Panc1 (cell line): ENCODE measurements at regions not wholly inside any gene's neighbourhood (a gene's known extent, or its start where the extent isn't known, plus 50 kb on each side); places are given as distances from the start of the nearest gene placed in this dataset.
A peak's percentile ranks its signal among the peaks of the same experiment; 100 is the strongest.

ENCODE experiments used
- ATAC-seq: fragments of 200-7000 bp; cut with Tn5 transposase; 2 replicates; pipeline ENCODE4 v1.9.1; 2020; ENCODE audit warnings: mild to moderate bottlenecking, moderate library complexity
- BruUV-seq: library from RNA; stranded (reverse); fragments of 400-500 nt; replicated peaks from 2 replicates; lab custom pipeline; 2021; lab: Mats Ljungman, UMichigan
- CTCF ChIA-PET: fragments of 300-600 bp; sonication (Branson Sonifier 250); formaldehyde crosslinking; loops from one replicate; lab custom pipeline; 2022; ENCODE audit warnings: antibody characterized with exemption; lab: Charles Lee
- POLR2A ChIA-PET: fragments of 300-600 bp; sonication (Branson Sonifier 250); formaldehyde crosslinking; loops from one replicate; lab custom pipeline; 2022; ENCODE audit warnings: antibody characterized with exemption; lab: Charles Lee
- DNase-seq: peaks from one replicate; pipeline ENCODE4 v3.0.0-alpha.2; 2010; ENCODE audit warnings: low read depth, low spot score
- H3K27ac ChIP-seq: 2 replicates; pipeline ENCODE4 v1.5.1; 2011; ENCODE audit warnings: mild to moderate bottlenecking, low read length, inconsistent platforms
- H3K27me3 ChIP-seq: fragments of 200-500 bp; sonication (Bioruptor generic); 2 replicates; pipeline ENCODE4 v1.6.0; 2014; ENCODE audit warnings: low read length, inconsistent platforms; ENCODE audit not compliant: control insufficient read depth, insufficient read depth
- H3K36me3 ChIP-seq: fragments of 200-500 bp; sonication (Bioruptor generic); 2 replicates; pipeline ENCODE4 v1.5.1; 2014; ENCODE audit warnings: inconsistent platforms, mild to moderate bottlenecking, low read length, moderate library complexity; ENCODE audit not compliant: control insufficient read depth, insufficient read depth
- H3K4me1 ChIP-seq: 2 replicates; pipeline ENCODE4 v1.5.1; 2011; ENCODE audit warnings: inconsistent platforms, mild to moderate bottlenecking, low read length, moderate library complexity; ENCODE audit not compliant: control insufficient read depth, insufficient read depth
- H3K4me3 ChIP-seq, 2 experiments: 2 replicates each; pipeline ENCODE4 v1.5.1; 2011 to 2012; ENCODE audit warnings: low read depth in 2 of 2, low read length in 2 of 2, mild to moderate bottlenecking in 2 of 2, inconsistent platforms in 1 of 2, moderate library complexity in 1 of 2
- H3K9me3 ChIP-seq: fragments of 200-500 bp; sonication (Bioruptor generic); 2 replicates; pipeline ENCODE4 v1.5.1; 2014; ENCODE audit warnings: low read depth, mild to moderate bottlenecking, inconsistent platforms, low read length, moderate library complexity; ENCODE audit not compliant: control insufficient read depth, insufficient read depth
- POLR2AphosphoS5 ChIP-seq: IDR thresholded peaks from 2 replicates; pipeline ENCODE4 v1.6.1; 2012; ENCODE audit warnings: mild to moderate bottlenecking, low read depth, low read length, moderate library complexity
- SIN3A ChIP-seq: IDR thresholded peaks from 2 replicates; pipeline ENCODE4 v1.6.1; 2012; ENCODE audit warnings: low read depth, mild to moderate bottlenecking, low read length, moderate library complexity, borderline replicate concordance; ENCODE audit not compliant: insufficient read depth
- TCF7L2 ChIP-seq: IDR thresholded peaks from 2 replicates; pipeline ENCODE4 v1.6.1; 2011; ENCODE audit warnings: mild to moderate bottlenecking, low read depth, low read length, inconsistent platforms
- in situ Hi-C: cut with HindIII; loops from 2 replicates; pipeline ENCODE4 v1.10.0; 2016; ENCODE audit warnings: low sequenced_read_pairs, low pct_unique_long_range_greater_than_20kb
- intact Hi-C: fragments of 100-400 bp; cut with micrococcal nuclease; formaldehyde crosslinking; loops from one replicate; pipeline ENCODE4 v1.10.0; 2022; ENCODE audit not compliant: unreplicated experiment
- TF ChIP-seq, protein P1 (sequence below): fragments of 450-650 bp; IDR thresholded peaks from 2 replicates; pipeline ENCODE4 v1.5.1; 2017; ENCODE audit warnings: mild to moderate bottlenecking
- TF ChIP-seq, protein P2 (sequence below), 2 experiments: IDR thresholded peaks; 2 replicates each; pipeline ENCODE4 v1.6.1; 2011 to 2012; ENCODE audit warnings: low read depth in 2 of 2, control low read depth in 1 of 2, low read length in 1 of 2, mild to moderate bottlenecking in 1 of 2, moderate library complexity in 1 of 2; ENCODE audit not compliant: insufficient read depth in 1 of 2

DNA sequence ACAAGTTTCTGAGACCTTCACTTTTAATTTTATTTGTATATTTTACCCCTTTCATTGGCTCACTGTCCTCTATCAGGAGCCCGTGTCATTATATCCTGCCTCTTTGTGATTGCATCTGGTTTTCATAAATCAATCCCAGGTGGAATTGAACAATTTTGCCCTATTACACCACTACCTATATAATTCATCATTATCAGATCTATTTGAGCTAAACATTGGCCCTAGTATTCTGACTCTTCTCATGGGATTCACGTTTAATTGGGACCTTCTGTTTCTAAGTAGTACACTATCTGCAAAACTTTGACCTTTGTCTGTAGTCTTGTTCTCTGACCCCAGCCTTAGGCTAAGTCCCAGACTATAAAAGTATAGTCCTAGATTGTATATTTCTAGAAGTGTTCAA lies 114.1 kb downstream of the FAT4 start:
- no peak overlapping the region for H3K27ac ChIP-seq
- POLR2A ChIA-PET, result no interaction called here
- H3K4me3 ChIP-seq, result no peak overlapping the region
- ATAC-seq, result no peak
- CTCF ChIA-PET, result no interaction called here
- no peaks in the 10 kb centered on the region for H3K9me3 ChIP-seq
- TF ChIP-seq POLR2AphosphoS5, result no peak
- H3K27me3 ChIP-seq, result no peaks in the 10 kb centered on the region
- intact Hi-C loops (no loop called here), in situ Hi-C loops (no loop called here)
- no peaks in the 10 kb centered on the region for H3K36me3 ChIP-seq
- DNase-seq, result no peak
- H3K4me1 ChIP-seq, result peaks cover 4% of the 10 kb centered on the region; the same call in 1 of the 2 replicates
- BruUV-seq, result no TSS peak

- no TSS peak for BruUV-seq
- ChIA-PET CTCF (no interaction called here), POLR2A (no interaction called here)
- Histone ChIP-seq H3K4me1 (peaks cover 4% of the 10 kb centered on the region; the same call in 1 of the 2 replicates), H3K27me3 (no peaks in the 10 kb centered on the region), H3K36me3 (no peaks in the 10 kb centered on the region; the same call in 1 of the 2 replicates), H3K9me3 (no peaks in the 10 kb centered on the region), H3K27ac (no peak overlapping the region), H3K4me3 (no peak overlapping the region)
- intact Hi-C loops (no loop called here), in situ Hi-C loops (no loop called here)
- ATAC-seq (no peak), DNase-seq (no peak)
- TF ChIP-seq, protein P1, sequence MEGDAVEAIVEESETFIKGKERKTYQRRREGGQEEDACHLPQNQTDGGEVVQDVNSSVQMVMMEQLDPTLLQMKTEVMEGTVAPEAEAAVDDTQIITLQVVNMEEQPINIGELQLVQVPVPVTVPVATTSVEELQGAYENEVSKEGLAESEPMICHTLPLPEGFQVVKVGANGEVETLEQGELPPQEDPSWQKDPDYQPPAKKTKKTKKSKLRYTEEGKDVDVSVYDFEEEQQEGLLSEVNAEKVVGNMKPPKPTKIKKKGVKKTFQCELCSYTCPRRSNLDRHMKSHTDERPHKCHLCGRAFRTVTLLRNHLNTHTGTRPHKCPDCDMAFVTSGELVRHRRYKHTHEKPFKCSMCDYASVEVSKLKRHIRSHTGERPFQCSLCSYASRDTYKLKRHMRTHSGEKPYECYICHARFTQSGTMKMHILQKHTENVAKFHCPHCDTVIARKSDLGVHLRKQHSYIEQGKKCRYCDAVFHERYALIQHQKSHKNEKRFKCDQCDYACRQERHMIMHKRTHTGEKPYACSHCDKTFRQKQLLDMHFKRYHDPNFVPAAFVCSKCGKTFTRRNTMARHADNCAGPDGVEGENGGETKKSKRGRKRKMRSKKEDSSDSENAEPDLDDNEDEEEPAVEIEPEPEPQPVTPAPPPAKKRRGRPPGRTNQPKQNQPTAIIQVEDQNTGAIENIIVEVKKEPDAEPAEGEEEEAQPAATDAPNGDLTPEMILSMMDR, result no peak
- no peak for TF ChIP-seq POLR2AphosphoS5
- TF ChIP-seq SIN3A, result no peak
- TF ChIP-seq, protein P2, sequence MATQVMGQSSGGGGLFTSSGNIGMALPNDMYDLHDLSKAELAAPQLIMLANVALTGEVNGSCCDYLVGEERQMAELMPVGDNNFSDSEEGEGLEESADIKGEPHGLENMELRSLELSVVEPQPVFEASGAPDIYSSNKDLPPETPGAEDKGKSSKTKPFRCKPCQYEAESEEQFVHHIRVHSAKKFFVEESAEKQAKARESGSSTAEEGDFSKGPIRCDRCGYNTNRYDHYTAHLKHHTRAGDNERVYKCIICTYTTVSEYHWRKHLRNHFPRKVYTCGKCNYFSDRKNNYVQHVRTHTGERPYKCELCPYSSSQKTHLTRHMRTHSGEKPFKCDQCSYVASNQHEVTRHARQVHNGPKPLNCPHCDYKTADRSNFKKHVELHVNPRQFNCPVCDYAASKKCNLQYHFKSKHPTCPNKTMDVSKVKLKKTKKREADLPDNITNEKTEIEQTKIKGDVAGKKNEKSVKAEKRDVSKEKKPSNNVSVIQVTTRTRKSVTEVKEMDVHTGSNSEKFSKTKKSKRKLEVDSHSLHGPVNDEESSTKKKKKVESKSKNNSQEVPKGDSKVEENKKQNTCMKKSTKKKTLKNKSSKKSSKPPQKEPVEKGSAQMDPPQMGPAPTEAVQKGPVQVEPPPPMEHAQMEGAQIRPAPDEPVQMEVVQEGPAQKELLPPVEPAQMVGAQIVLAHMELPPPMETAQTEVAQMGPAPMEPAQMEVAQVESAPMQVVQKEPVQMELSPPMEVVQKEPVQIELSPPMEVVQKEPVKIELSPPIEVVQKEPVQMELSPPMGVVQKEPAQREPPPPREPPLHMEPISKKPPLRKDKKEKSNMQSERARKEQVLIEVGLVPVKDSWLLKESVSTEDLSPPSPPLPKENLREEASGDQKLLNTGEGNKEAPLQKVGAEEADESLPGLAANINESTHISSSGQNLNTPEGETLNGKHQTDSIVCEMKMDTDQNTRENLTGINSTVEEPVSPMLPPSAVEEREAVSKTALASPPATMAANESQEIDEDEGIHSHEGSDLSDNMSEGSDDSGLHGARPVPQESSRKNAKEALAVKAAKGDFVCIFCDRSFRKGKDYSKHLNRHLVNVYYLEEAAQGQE (IDR thresholded peaks at IDR 0.05; ENCODE audit: insufficient read depth in 1 of 2, low read depth in 2 of 2, low read length in 1 of 2), result no peak
- TF ChIP-seq TCF7L2, result no peak
Measured at GRCh38 chr4:125430086-125430485, 115.3 kb downstream of the FAT4 start.

GRCh38 chr4:125432078-125432477 lies 117.3 kb downstream of the FAT4 start:
- ATAC-seq, result peak; percentile 70; the same call in 1 of the 2 replicates
- H3K27ac ChIP-seq, result no peak overlapping the region
- no peaks in the 10 kb centered on the region for H3K27me3 ChIP-seq
- TF ChIP-seq TCF7L2, result no peak
- TF ChIP-seq, protein P1, result peak; percentile 45
- TF ChIP-seq, protein P2 (IDR thresholded peaks at IDR 0.05; ENCODE audit: insufficient read depth in 1 of 2, low read depth in 2 of 2, low read length in 1 of 2), result no peak
- no peak for TF ChIP-seq SIN3A
- TF ChIP-seq POLR2AphosphoS5, result no peak
- H3K9me3 ChIP-seq, result no peaks in the 10 kb centered on the region
- ChIA-PET CTCF (no interaction called here), POLR2A (no interaction called here)
- peaks cover 2% of the 10 kb centered on the region; the same call in 1 of the 2 replicates for H3K36me3 ChIP-seq
- no peak overlapping the region for H3K4me3 ChIP-seq
- peaks cover 4% of the 10 kb centered on the region; the same call in 1 of the 2 replicates for H3K4me1 ChIP-seq
- intact Hi-C loops, result no loop called here
- DNase-seq, result no peak
- in situ Hi-C loops, result no loop called here
- BruUV-seq, result no TSS peak
